ENCODE measurements at regions not wholly inside any gene's neighbourhood (a gene's known extent, or its start where the extent isn't known, plus 50 kb on each side); places are given as distances from the start of the nearest gene placed in this dataset.

GRCh38 chr10:33805831-33806230 is 471.4 kb upstream of the NRP1 start:
- no peaks in the 10 kb centered on the region for H3K9me3 ChIP-seq
- no peak overlapping the region for H3K4me3 ChIP-seq
- TF ChIP-seq CTCF (IDR thresholded peaks at IDR 0.05): no peak
- peaks cover 0 to 2% of the 10 kb centered on the region in 2 donors for H3K4me1 ChIP-seq
- no peak for DNase-seq (ENCODE audit: low spot score)
- no peaks in the 10 kb centered on the region for H3K27me3 ChIP-seq
- H3K36me3 ChIP-seq: no peaks in the 10 kb centered on the region
- no peak overlapping the region for H3K27ac ChIP-seq

GRCh38 chr10:33804584-33804983 is 470.1 kb upstream of the NRP1 start:
- no peak overlapping the region for H3K4me3 ChIP-seq
- no peaks in the 10 kb centered on the region for H3K36me3 ChIP-seq
- TF ChIP-seq CTCF (IDR thresholded peaks at IDR 0.05): no peak
- peaks cover 0 to 12% of the 10 kb centered on the region in 2 donors for H3K4me1 ChIP-seq
- H3K27me3 ChIP-seq: no peaks in the 10 kb centered on the region
- no peaks in the 10 kb centered on the region for H3K9me3 ChIP-seq
- peak; percentile 23 for DNase-seq (ENCODE audit: low spot score)
- no peak overlapping the region for H3K27ac ChIP-seq

GRCh38 chr10:33803248-33803647 is 468.8 kb upstream of the NRP1 start:
- H3K9me3 ChIP-seq: no peaks in the 10 kb centered on the region
- H3K36me3 ChIP-seq: no peaks in the 10 kb centered on the region
- H3K27ac ChIP-seq: no peak overlapping the region
- DNase-seq (ENCODE audit: low spot score): no peak
- H3K4me3 ChIP-seq: no peak overlapping the region
- no peaks in the 10 kb centered on the region for H3K27me3 ChIP-seq
- peaks cover 0 to 20% of the 10 kb centered on the region in 2 donors for H3K4me1 ChIP-seq
- TF ChIP-seq CTCF (IDR thresholded peaks at IDR 0.05): no peak

GRCh38 chr10:33802566-33802965 is 468.1 kb upstream of the NRP1 start:
- Histone ChIP-seq H3K4me1 (peaks cover 0 to 20% of the 10 kb centered on the region in 2 donors), H3K27ac (no peak overlapping the region), H3K36me3 (no peaks in the 10 kb centered on the region), H3K4me3 (no peak overlapping the region), H3K9me3 (no peaks in the 10 kb centered on the region), H3K27me3 (no peaks in the 10 kb centered on the region)
- no peak for TF ChIP-seq CTCF (IDR thresholded peaks at IDR 0.05)
- no peak for DNase-seq (ENCODE audit: low spot score)

GRCh38 chr10:33801705-33802104 is 467.2 kb upstream of the NRP1 start:
- Histone ChIP-seq H3K27ac (peak overlapping the region in 1 of 2 donors; percentile 92), H3K36me3 (no peaks in the 10 kb centered on the region), H3K4me1 (peaks cover 0 to 20% of the 10 kb centered on the region in 2 donors), H3K9me3 (no peaks in the 10 kb centered on the region), H3K27me3 (no peaks in the 10 kb centered on the region), H3K4me3 (no peak overlapping the region)
- TF ChIP-seq CTCF (IDR thresholded peaks at IDR 0.05): no peak
- peak; percentile 4 for DNase-seq (ENCODE audit: low spot score)

- H3K36me3 ChIP-seq: no peaks in the 10 kb centered on the region
- peaks cover 0 to 20% of the 10 kb centered on the region in 2 donors for H3K4me1 ChIP-seq
- no peak for TF ChIP-seq CTCF (IDR thresholded peaks at IDR 0.05)
- no peak overlapping the region for H3K4me3 ChIP-seq
- H3K27ac ChIP-seq: peak overlapping the region; percentile 62 to 92
- no peaks in the 10 kb centered on the region for H3K27me3 ChIP-seq
- DNase-seq (ENCODE audit: low spot score): peak; percentile 18
- no peaks in the 10 kb centered on the region for H3K9me3 ChIP-seq
Observed at GRCh38 chr10:33800986-33801385, 466.5 kb upstream of the NRP1 start.

All from right atrium auricular region (tissue), 2 donors.